GM23338 (cell line): ENCODE measurements at regions not wholly inside any gene's neighbourhood (a gene's known extent, or its start where the extent isn't known, plus 50 kb on each side); places are given as distances from the start of the nearest gene placed in this dataset.

Source experiments
- ATAC-seq: fragments of 200-7000 bp; cut with Tn5 transposase; 3 replicates; pipeline ENCODE4 v1.9.1; 2020
- DNase-seq: peaks from one replicate; pipeline ENCODE4 v3.0.0-alpha.2; 2015; ENCODE audit warnings: low spot score
- H2AFZ ChIP-seq: fragments of 200-600 bp; sonication (generic); 2 replicates; pipeline ENCODE4 v1.8.0; 2016; ENCODE audit warnings: antibody characterized with exemption, mild to moderate bottlenecking, moderate library complexity
- H3F3A ChIP-seq: fragments of 200-600 bp; sonication (generic); replicated peaks from 2 replicates; pipeline ENCODE4 v1.8.0; 2017; ENCODE audit warnings: antibody characterized with exemption, mixed run types, low read depth
- H3K27ac ChIP-seq: fragments of 200-600 bp; sonication (generic); 2 replicates; pipeline ENCODE4 v1.6.1; 2016; ENCODE audit warnings: low read depth
- H3K27me3 ChIP-seq: fragments of 200-600 bp; sonication (generic); 2 replicates; pipeline ENCODE4 v1.8.0; 2016; ENCODE audit warnings: mild to moderate bottlenecking, mixed run types, moderate library complexity; ENCODE audit not compliant: insufficient read depth
- H3K36me3 ChIP-seq: fragments of 200-600 bp; sonication (generic); 2 replicates; pipeline ENCODE4 v1.8.0; 2016; ENCODE audit warnings: mild to moderate bottlenecking; ENCODE audit not compliant: insufficient read depth
- H3K4me1 ChIP-seq: fragments of 200-600 bp; sonication (generic); 2 replicates; pipeline ENCODE4 v1.8.0; 2016; ENCODE audit warnings: mild to moderate bottlenecking, moderate library complexity; ENCODE audit not compliant: insufficient read depth
- H3K4me2 ChIP-seq: fragments of 200-600 bp; sonication (generic); 2 replicates; pipeline ENCODE4 v1.7.1; 2017; ENCODE audit warnings: mixed run types
- H3K4me3 ChIP-seq: fragments of 200-600 bp; sonication (generic); 2 replicates; pipeline ENCODE4 v1.6.1; 2016; ENCODE audit warnings: mixed run types
- H3K79me2 ChIP-seq: fragments of 200-600 bp; sonication (generic); replicated peaks from 2 replicates; pipeline ENCODE4 v1.8.0; 2017; ENCODE audit warnings: mild to moderate bottlenecking; ENCODE audit not compliant: insufficient read depth
- H3K9me2 ChIP-seq: fragments of 200-600 bp; sonication (generic); 2 replicates; pipeline ENCODE4 v1.8.0; 2017; ENCODE audit not compliant: insufficient read depth
- H4K20me1 ChIP-seq: fragments of 200-600 bp; sonication (generic); replicated peaks from 2 replicates; pipeline ENCODE4 v1.8.0; 2017; ENCODE audit warnings: mild to moderate bottlenecking; ENCODE audit not compliant: insufficient read depth
- H3K27ac Mint-ChIP-seq: 2 replicates; pipeline ENCODE4 v1.8.0; 2020; ENCODE audit warnings: inconsistent platforms, mild to moderate bottlenecking, moderate library complexity, mixed read lengths
- H3K27me3 Mint-ChIP-seq: 3 replicates; pipeline ENCODE4 v1.8.0; 2022; ENCODE audit warnings: low read depth, mild to moderate bottlenecking, moderate library complexity, mixed read lengths, inconsistent platforms; ENCODE audit not compliant: insufficient read depth, poor library complexity
- H3K36me3 Mint-ChIP-seq: 3 replicates; pipeline ENCODE4 v1.8.0; 2021; ENCODE audit warnings: low read depth, mild to moderate bottlenecking, inconsistent platforms, moderate library complexity, mixed read lengths
- H3K4me1 Mint-ChIP-seq: 3 replicates; pipeline ENCODE4 v1.8.0; 2020; ENCODE audit warnings: mild to moderate bottlenecking, inconsistent platforms, mixed read lengths
- H3K4me3 Mint-ChIP-seq: 3 replicates; pipeline ENCODE4 v1.8.0; 2021; ENCODE audit warnings: moderate library complexity, mild to moderate bottlenecking, inconsistent platforms, mixed read lengths
- H3K9me3 Mint-ChIP-seq: 3 replicates; pipeline ENCODE4 v1.8.0; 2020; ENCODE audit warnings: moderate library complexity, mild to moderate bottlenecking, inconsistent platforms, mixed read lengths
- CREB1 ChIP-seq: fragments of 250-450 bp; sonication (Bioruptor Pico); IDR thresholded peaks from 2 replicates; pipeline ENCODE4 v1.5.0; 2020; ENCODE audit warnings: low read depth, mild to moderate bottlenecking, moderate library complexity
- EZH2 ChIP-seq: fragments of 200-600 bp; sonication (generic); IDR thresholded peaks from one replicate; pipeline ENCODE4 v1.8.0; 2017; ENCODE audit warnings: antibody characterized with exemption, mild to moderate bottlenecking, low read depth; ENCODE audit not compliant: unreplicated experiment
- JUNB ChIP-seq: IDR thresholded peaks from one replicate; pipeline ENCODE4 v1.6.1; 2016; ENCODE audit warnings: antibody characterized with exemption; ENCODE audit not compliant: unreplicated experiment
- NANOG ChIP-seq: IDR thresholded peaks from 2 replicates; pipeline ENCODE4 v1.6.1; 2016; ENCODE audit warnings: antibody characterized with exemption, borderline replicate concordance
- POLR2AphosphoS5 ChIP-seq: IDR thresholded peaks from 2 replicates; pipeline ENCODE4 v1.6.1; 2016; ENCODE audit warnings: antibody characterized with exemption, low read depth
- STAT1 ChIP-seq: IDR thresholded peaks from one replicate; pipeline ENCODE4 v1.6.1; 2016; ENCODE audit warnings: antibody characterized with exemption; ENCODE audit not compliant: unreplicated experiment
- ZNF114 ChIP-seq: fragments of 250-450 bp; sonication (Bioruptor Pico); IDR thresholded peaks from 2 replicates; pipeline ENCODE4 v1.5.0; 2020; ENCODE audit warnings: mild to moderate bottlenecking, moderate library complexity
- ZNF331 ChIP-seq: fragments of 250-450 bp; sonication (Bioruptor Pico); IDR thresholded peaks from 2 replicates; pipeline ENCODE4 v1.5.0; 2020; ENCODE audit warnings: low read depth, mild to moderate bottlenecking, moderate library complexity
- TF ChIP-seq, protein P1 (sequence below): fragments of 250-450 bp; sonication (Bioruptor Pico); IDR thresholded peaks from 2 replicates; pipeline ENCODE4 v1.5.0; 2020; ENCODE audit warnings: mild to moderate bottlenecking, moderate library complexity
- TF ChIP-seq, protein P2 (sequence below): IDR thresholded peaks from one replicate; pipeline ENCODE4 v1.6.1; 2018; ENCODE audit warnings: antibody characterized with exemption; ENCODE audit not compliant: unreplicated experiment
- TF ChIP-seq, protein P3 (sequence below): IDR thresholded peaks from 2 replicates; pipeline ENCODE4 v1.6.1; 2016; ENCODE audit warnings: antibody characterized with exemption
- TF ChIP-seq, protein P4 (sequence below), 2 experiments: fragments of 200-600 bp in 1 of 2; sonication (generic) in 1 of 2; conservative IDR thresholded peaks; 2 replicates each; pipeline versions ENCODE4 v1.5.1 to v1.6.1; 2016 to 2017; ENCODE audit warnings: antibody characterized with exemption in 2 of 2, low read depth in 2 of 2, mild to moderate bottlenecking in 2 of 2, moderate library complexity in 1 of 2

DNA sequence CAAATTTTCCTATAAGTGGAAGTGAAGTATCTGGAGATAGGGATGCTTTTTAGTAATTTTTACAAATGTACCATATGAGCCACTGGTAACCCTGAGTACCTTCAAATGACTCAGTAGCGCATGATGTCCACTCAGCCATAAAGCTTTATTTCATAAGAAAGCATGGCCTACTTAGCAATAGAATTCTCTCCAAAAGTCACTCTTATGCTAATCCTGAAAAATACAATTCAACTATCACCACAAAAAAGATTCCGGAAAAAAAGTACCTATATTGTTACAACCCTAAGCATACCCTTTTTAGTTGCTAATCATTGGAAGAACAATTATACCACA is 732.2 kb downstream of the SOCS6 start:
- ATAC-seq = no peak

More for the DNA sequence above, 732.2 kb downstream of the SOCS6 start:
- Histone ChIP-seq H3K4me3 (no peak overlapping the region), H2AFZ (no peak overlapping the region), H3F3A (no peaks in the 10 kb centered on the region), H3K79me2 (no peaks in the 10 kb centered on the region), H3K4me1 (no peaks in the 10 kb centered on the region), H3K4me2 (no peak overlapping the region), H3K36me3 (no peaks in the 10 kb centered on the region; the same call in 1 of the 2 replicates), H3K27me3 (no peaks in the 10 kb centered on the region), H3K27ac (no peak overlapping the region), H3K9me2 (no peaks in the 10 kb centered on the region), H4K20me1 (no peaks in the 10 kb centered on the region)
- TF ChIP-seq JUNB (no peak), STAT1 (no peak), POLR2AphosphoS5 (no peak), CREB1 (CRISPR knock-in tag) (no peak), ZNF331 (CRISPR knock-in tag) (no peak), ZNF114 (CRISPR knock-in tag) (no peak), EZH2 (no peak), NANOG (no peak)
- TF ChIP-seq, protein P1, sequence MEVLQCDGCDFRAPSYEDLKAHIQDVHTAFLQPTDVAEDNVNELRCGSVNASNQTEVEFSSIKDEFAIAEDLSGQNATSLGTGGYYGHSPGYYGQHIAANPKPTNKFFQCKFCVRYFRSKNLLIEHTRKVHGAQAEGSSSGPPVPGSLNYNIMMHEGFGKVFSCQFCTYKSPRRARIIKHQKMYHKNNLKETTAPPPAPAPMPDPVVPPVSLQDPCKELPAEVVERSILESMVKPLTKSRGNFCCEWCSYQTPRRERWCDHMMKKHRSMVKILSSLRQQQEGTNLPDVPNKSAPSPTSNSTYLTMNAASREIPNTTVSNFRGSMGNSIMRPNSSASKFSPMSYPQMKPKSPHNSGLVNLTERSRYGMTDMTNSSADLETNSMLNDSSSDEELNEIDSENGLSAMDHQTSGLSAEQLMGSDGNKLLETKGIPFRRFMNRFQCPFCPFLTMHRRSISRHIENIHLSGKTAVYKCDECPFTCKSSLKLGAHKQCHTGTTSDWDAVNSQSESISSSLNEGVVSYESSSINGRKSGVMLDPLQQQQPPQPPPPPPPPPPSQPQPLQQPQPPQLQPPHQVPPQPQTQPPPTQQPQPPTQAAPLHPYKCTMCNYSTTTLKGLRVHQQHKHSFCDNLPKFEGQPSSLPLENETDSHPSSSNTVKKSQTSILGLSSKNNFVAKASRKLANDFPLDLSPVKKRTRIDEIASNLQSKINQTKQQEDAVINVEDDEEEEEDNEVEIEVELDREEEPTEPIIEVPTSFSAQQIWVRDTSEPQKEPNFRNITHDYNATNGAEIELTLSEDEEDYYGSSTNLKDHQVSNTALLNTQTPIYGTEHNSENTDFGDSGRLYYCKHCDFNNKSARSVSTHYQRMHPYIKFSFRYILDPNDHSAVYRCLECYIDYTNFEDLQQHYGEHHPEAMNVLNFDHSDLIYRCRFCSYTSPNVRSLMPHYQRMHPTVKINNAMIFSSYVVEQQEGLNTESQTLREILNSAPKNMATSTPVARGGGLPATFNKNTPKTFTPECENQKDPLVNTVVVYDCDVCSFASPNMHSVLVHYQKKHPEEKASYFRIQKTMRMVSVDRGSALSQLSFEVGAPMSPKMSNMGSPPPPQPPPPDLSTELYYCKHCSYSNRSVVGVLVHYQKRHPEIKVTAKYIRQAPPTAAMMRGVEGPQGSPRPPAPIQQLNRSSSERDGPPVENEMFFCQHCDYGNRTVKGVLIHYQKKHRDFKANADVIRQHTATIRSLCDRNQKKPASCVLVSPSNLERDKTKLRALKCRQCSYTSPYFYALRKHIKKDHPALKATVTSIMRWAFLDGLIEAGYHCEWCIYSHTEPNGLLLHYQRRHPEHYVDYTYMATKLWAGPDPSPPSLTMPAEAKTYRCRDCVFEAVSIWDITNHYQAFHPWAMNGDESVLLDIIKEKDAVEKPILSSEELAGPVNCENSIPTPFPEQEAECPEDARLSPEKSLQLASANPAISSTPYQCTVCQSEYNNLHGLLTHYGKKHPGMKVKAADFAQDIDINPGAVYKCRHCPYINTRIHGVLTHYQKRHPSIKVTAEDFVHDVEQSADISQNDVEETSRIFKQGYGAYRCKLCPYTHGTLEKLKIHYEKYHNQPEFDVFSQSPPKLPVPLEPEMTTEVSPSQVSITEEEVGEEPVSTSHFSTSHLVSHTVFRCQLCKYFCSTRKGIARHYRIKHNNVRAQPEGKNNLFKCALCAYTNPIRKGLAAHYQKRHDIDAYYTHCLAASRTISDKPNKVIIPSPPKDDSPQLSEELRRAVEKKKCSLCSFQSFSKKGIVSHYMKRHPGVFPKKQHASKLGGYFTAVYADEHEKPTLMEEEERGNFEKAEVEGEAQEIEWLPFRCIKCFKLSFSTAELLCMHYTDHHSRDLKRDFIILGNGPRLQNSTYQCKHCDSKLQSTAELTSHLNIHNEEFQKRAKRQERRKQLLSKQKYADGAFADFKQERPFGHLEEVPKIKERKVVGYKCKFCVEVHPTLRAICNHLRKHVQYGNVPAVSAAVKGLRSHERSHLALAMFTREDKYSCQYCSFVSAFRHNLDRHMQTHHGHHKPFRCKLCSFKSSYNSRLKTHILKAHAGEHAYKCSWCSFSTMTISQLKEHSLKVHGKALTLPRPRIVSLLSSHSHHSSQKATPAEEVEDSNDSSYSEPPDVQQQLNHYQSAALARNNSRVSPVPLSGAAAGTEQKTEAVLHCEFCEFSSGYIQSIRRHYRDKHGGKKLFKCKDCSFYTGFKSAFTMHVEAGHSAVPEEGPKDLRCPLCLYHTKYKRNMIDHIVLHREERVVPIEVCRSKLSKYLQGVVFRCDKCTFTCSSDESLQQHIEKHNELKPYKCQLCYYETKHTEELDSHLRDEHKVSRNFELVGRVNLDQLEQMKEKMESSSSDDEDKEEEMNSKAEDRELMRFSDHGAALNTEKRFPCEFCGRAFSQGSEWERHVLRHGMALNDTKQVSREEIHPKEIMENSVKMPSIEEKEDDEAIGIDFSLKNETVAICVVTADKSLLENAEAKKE (CRISPR knock-in tag) = no peak
- TF ChIP-seq, protein P2, sequence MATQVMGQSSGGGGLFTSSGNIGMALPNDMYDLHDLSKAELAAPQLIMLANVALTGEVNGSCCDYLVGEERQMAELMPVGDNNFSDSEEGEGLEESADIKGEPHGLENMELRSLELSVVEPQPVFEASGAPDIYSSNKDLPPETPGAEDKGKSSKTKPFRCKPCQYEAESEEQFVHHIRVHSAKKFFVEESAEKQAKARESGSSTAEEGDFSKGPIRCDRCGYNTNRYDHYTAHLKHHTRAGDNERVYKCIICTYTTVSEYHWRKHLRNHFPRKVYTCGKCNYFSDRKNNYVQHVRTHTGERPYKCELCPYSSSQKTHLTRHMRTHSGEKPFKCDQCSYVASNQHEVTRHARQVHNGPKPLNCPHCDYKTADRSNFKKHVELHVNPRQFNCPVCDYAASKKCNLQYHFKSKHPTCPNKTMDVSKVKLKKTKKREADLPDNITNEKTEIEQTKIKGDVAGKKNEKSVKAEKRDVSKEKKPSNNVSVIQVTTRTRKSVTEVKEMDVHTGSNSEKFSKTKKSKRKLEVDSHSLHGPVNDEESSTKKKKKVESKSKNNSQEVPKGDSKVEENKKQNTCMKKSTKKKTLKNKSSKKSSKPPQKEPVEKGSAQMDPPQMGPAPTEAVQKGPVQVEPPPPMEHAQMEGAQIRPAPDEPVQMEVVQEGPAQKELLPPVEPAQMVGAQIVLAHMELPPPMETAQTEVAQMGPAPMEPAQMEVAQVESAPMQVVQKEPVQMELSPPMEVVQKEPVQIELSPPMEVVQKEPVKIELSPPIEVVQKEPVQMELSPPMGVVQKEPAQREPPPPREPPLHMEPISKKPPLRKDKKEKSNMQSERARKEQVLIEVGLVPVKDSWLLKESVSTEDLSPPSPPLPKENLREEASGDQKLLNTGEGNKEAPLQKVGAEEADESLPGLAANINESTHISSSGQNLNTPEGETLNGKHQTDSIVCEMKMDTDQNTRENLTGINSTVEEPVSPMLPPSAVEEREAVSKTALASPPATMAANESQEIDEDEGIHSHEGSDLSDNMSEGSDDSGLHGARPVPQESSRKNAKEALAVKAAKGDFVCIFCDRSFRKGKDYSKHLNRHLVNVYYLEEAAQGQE = no peak
- TF ChIP-seq, protein P3, sequence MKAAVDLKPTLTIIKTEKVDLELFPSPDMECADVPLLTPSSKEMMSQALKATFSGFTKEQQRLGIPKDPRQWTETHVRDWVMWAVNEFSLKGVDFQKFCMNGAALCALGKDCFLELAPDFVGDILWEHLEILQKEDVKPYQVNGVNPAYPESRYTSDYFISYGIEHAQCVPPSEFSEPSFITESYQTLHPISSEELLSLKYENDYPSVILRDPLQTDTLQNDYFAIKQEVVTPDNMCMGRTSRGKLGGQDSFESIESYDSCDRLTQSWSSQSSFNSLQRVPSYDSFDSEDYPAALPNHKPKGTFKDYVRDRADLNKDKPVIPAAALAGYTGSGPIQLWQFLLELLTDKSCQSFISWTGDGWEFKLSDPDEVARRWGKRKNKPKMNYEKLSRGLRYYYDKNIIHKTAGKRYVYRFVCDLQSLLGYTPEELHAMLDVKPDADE = no peak
- TF ChIP-seq, protein P4, sequence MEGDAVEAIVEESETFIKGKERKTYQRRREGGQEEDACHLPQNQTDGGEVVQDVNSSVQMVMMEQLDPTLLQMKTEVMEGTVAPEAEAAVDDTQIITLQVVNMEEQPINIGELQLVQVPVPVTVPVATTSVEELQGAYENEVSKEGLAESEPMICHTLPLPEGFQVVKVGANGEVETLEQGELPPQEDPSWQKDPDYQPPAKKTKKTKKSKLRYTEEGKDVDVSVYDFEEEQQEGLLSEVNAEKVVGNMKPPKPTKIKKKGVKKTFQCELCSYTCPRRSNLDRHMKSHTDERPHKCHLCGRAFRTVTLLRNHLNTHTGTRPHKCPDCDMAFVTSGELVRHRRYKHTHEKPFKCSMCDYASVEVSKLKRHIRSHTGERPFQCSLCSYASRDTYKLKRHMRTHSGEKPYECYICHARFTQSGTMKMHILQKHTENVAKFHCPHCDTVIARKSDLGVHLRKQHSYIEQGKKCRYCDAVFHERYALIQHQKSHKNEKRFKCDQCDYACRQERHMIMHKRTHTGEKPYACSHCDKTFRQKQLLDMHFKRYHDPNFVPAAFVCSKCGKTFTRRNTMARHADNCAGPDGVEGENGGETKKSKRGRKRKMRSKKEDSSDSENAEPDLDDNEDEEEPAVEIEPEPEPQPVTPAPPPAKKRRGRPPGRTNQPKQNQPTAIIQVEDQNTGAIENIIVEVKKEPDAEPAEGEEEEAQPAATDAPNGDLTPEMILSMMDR (conservative IDR thresholded peaks at IDR 0.05; ENCODE audit: low read depth in 2 of 2) = no peak
- H3K36me3 Mint-ChIP-seq = peaks cover 15% of the 10 kb centered on the region; the same call in 2 of the 3 replicates
- no peaks in the 10 kb centered on the region for H3K4me1 Mint-ChIP-seq
- no peaks in the 10 kb centered on the region for H3K27me3 Mint-ChIP-seq
- no peak overlapping the region for H3K4me3 Mint-ChIP-seq
- H3K9me3 Mint-ChIP-seq = peaks cover 95% of the 10 kb centered on the region
- H3K27ac Mint-ChIP-seq = no peak overlapping the region
- DNase-seq = no peak
